ENCODE measurements at regions not wholly inside any gene's neighbourhood (a gene's known extent, or its start where the extent isn't known, plus 50 kb on each side); places are given as distances from the start of the nearest gene placed in this dataset.
"Not testable (repeated sequence)": the region's sequence is repeated elsewhere in the genome, so short reads cannot be mapped to it uniquely, and the experiment has no call there.

DNA sequence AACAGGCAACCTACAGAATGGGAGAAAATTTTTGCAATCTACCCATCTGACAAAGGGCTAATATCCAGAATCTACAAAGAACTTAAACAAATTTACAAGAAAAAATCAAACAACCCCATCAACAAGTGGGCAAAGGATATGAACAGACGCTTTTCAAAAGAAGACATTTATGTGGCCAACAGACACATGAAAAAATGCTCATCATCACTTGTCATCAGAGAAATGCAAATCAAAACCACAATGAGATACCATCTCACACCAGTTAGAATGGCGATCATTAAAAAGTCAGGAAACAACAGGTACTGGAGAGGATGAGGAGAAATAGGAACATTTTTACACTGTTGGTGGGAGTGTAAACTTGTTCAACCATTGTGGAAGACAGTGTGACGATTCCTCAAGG, 321.6 kb downstream of the RPLP1 start:
- DNase-seq: not testable (repeated sequence)

DNA sequence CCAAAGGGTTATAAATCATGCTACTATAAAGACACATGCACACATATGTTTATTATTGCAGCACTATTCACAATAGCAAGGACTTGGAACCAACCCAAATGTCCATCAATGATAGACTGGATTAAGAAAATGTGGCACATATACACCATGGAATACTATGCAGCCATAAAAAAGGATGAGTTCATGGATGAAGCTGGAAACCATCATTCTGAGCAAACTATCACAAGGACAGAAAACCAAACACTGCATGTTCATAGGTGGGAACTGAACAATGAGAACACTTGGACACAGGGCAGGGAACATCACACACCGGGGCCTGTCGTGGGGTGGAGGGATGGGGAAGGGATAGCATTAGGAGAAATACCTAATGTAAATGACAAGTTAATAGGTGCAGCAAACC, 322.1 kb downstream of the RPLP1 start:
- DNase-seq: not testable (repeated sequence)

DNA sequence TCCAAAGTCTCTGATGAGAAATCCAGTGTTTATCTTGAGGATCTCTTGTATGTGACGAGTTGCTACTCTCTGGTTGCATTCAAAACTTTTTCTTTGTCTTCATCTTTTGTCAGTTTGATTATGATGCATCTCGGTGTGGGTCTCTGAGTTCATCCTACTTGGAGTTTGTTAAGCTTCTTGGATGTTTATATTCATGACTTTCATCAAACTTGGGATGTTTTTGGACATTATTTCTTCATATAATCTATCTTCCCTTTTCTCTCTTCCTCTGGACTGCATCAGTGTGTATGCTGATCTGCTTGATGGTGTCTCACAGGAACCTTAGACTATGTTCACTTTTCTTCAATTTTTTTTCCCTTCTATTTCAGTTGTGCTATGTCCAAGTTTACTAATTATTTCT, 320.4 kb downstream of the TLE3 start:
- no peak for DNase-seq

DNA sequence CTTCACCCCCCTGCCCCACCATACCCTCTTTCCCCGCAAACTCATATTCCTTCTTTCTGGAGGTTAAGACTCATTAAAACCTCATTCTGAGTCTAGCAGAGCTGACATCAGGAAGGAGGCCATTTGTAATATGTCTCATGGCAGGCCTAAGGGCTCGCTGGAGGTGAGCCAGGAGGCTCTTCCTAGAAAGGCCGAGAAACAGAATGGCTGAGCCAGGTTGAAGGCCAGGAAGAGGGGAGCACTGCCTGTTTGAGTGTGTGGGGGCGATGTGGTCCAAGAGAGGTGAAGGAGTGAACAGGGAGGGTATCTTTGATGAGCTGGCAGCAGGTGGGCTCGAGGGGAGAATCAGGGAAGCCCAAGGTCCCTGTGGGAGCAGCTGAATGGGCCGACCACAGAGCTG, 317.3 kb downstream of the TLE3 start:
- no peak for DNase-seq

DNA sequence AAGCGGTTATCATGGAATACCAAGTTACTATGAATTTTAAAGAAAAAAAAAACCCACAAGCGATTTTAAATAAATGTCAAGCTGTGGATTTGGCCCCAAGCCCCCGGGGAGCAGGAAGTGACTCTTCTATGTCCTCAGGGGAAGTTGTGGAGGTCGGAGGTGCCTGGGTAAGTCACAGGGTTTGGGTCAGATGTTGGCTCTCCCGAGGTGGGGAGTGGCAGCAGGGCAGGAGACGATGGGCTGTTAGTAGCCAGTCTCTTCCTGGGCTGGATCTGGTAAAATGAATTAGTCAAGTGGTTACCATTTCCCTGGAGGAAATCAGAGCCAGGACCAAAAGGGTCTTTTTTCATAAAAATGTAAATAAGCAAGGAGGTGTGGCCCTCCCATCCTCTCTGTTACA, 316.7 kb downstream of the TLE3 start:
- DNase-seq: no peak

DNA sequence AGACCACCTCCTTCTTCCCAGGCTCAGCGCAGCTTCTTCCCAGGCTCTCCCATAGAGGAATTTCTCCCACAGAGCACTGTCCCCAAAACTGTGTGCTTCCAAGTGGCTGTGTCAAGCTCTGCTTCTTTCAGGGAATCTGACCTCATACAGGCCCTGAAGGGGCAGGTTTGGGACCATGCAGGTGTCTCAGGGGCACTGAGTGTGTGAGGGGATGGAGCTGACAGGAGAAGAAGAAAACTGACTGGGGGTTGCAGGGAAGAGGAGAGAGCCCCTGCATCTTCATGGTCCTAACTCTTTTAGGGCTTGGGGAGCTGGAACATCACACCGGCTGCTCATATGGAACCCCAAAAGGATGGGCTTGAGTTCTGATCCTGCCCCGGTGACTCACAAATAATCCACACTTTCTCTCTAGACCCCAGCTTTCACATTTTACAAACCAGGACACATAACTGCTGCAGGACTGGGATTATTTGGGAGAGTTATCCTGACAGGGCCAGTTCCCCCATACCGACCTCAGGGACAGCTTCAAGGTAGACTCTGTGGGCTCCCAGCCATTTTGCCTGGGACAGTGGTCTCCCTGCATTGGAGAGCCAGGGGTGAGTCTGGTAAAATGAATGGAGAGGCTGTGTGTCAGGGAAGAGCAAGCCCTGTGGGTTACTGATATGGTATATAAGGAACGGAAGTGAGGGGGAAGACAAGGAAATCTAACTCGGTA, 316.1 kb downstream of the TLE3 start:
- DNase-seq: no peak

DNA sequence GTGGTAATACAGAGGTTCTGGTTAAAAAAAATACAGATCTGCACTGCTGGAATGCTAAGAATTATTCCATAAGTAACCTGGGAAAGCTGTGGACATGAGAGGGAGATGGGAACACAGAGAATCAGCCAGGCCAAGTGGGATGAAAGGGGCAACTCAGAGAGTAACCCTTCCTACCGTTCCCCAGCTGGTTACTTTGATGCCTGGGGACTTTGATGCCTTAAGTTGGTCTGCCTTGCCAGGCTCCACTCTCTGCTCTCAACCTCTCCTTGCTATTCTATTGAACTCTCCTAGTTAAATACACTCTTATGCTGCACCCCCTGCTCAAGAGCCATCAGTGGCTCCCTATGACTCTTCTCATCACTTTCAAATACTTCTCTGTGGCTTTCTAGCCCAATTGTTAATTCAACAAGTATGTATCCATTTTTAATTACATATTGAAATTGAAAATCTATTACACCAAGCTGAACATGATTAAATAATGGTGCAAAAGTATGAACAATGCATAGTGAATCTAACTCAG, 315.5 kb downstream of the TLE3 start:
- DNase-seq: no peak

DNA sequence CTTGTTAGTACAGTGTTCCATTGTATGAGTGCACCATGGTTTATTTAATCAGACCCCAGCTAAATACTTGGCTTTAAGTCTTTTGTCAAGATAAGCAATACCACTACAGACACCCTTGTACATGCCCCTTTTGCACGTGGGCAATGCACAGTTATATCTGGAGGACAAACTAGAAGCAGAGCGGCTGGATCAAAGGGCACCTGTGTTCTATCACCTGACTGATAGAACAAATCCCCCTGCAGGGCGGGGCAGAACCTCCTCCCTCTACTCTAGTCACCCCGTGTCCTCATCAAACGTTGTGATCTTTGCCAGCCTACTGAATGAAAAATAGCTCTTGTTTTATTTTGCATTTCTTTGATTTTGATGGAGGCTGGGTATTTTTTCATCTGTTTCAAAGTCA, 314.9 kb downstream of the TLE3 start:
- no peak for DNase-seq

DNA sequence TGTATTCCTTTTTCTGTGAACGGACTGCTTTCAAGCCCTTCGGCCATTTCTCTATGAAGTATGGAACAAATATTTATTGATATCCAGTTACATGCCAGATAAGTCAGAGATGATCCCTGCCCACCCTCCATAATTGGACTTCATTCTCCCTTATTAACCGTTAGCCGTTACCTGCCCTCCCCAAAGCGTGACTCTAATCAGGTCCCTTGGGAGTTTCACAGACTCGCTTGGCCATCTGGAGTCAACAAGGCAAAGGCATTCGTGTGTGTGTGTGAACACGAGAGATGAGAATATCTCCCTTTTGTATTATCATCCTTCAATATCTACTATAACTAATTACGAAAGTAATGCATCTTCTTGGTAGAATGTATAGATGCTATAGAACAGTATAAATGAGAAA, 314.5 kb downstream of the TLE3 start:
- DNase-seq: no peak

DNA sequence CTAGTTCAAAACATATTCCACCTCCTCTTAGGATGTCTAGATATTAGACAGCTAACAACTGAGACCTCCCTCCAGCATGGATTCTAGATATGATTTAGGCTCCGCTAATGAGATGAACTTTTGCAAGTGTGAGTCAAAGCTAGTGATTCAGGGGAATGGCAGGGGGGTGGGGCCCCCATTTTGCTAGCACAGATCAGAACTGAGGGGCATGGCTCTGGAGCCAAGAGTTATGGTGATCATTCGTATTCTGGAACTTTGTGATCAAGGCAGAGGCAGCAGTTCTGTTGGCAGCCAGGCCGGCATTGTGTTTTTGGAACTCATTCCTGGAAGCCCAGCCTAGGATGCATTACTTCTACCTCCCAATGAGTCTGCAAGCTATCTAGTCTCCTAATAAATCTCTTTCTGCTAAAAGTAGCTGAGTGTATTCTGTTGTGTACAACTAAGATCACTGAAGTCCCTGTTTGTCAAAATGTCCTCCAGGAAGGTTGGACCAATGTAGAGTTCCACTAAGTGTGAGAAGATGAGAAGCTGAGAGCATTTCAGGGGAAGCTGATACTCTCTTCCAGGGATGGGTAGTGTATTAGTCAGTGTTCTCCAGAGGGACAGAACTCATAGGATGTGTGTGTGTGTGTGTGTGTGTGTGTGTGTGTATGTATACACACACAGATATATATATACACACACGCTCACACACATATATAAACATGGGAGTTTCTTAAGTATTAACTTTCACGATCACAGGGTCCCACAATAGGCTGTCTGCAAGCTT, 312.7 kb downstream of the TLE3 start:
- DNase-seq: no peak

DNA sequence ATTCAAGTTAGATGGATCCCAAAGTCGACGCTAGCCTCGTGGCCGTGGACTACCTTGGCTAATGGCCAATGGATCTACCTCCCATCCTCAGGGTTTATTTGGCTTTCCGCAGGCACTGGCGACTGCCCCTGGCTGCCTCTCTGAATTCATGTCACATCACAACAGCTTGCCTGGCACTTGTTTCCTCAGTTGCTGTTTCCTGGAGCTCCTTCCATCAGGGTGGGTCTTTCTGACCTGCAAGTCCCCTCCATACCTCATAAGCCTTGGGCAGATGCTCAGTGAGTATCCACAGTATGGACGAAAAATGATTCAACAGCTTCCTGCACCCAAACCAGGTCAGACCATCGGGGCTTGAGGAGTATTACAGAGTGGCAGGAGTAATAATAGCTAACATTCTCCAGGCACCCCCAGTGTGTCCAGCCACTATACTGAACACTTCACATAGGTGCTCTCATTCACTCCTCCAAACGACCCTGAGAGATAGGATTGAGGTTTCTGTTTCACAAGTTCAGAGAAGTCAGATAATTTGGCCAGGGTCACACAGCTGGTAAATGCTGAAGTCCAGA, 311.5 kb downstream of the TLE3 start:
- no peak for DNase-seq

DNA sequence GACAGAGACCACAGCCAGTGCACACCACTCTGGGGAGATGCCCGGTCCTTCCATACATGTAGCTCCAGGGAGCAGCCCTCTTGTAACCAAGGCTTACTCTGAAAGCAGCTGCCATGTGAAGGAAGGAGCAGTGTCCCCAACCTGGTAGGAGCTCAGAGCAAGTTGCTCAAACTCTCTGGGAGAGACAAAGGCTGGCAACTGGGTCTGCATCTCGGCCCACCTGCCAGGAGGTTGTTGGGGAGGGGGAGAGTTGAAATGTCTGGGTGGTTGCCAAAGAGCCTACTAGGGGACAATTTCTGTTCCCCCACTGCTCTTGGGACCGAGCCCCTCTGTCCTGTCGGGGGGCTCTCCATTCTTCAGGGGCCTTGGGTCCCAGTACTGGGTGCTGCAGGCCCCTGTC, 309.9 kb downstream of the TLE3 start:
- no peak for DNase-seq

DNA sequence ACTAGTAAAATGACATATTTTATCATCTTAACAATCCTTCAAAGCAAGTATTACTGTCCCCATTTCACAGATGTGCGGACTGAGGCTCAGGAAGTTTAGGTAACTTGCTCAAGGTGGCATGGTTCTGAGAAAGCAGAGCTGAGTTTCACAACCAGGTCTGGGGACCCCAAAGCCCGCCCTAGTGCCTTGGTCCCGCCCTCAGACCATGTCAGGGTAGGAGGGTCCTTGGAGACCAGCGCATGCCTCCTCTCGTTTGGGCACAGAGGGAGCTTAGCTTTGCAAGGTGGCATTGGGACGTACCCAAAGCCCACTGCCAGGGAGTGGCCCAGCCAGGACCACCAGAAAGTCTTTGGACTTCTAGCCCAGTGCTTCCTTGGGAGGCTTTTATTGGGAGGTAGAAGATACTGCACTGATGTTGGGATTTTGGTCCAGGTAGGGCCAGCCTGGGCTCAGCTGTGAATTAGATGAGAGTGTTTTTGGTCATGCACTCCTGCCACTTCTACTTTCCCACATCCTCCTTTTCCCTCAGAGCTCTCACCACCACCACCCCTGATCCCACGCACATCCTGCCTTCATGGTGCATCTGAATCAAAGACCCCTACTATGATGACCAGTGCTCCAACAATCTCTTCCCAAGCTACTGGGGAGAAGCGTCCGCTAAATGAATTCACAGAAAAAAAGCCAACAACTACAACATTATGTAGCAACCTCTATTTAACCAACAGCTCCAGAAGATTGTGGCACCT, 307.9 kb downstream of the TLE3 start:
- no peak for DNase-seq

DNA sequence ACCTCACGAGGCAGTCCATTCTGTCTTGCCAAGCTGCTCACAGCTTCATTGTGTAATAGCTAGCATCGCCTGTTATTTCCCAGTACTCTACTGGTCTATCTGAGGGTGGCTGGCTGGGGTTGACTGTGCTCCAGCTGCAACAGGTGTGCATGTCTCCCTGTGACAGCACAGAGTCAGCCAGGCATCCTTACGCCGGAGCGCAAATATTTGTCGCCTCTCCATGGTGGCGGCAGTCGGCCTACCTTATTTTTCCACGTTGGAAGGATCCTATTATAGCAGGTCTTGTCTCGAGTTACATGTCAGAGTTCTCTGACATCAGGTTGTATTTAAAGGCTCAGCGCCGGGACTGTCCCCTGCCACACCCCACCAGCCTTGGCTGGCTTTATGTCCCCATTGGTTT, 307.1 kb downstream of the TLE3 start:
- DNase-seq: no peak

DNA sequence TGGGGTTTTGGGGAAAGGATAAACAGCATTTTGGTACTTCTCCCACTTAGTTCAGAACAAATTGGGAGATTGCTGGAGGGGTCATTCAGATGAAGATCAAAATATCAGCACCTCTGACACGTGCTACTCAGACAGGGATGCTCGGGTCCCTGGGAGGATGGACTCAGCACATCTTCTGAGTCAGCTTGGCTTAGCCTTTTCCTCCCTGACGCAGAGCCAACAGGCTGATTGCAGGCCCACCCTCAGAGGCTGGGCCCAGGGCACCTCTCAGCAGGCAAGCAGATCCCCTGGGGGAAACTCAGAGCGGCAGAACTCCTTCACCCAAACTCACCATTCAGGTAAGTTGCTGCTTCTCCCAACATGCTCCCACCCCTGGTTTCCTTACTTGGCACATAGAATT, 304.9 kb downstream of the TLE3 start:
- DNase-seq: no peak

DNA sequence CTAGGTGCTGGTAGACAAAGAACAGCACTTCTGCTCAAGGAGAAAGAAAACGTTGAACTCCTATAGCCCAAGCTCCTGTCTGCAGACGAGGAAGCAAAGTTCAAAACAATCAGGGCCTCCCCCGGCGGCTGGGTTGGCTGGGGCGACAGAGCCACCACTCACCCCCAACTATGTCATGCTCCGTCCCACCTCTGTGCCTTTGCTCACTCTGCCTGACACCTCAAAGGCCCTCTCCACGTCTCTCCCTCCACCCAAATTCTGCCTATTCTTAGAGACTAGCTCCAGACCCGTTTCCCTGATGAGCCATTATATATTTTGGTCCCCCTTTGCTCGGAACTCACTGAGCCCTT, 304.3 kb downstream of the TLE3 start:
- DNase-seq: no peak

DNA sequence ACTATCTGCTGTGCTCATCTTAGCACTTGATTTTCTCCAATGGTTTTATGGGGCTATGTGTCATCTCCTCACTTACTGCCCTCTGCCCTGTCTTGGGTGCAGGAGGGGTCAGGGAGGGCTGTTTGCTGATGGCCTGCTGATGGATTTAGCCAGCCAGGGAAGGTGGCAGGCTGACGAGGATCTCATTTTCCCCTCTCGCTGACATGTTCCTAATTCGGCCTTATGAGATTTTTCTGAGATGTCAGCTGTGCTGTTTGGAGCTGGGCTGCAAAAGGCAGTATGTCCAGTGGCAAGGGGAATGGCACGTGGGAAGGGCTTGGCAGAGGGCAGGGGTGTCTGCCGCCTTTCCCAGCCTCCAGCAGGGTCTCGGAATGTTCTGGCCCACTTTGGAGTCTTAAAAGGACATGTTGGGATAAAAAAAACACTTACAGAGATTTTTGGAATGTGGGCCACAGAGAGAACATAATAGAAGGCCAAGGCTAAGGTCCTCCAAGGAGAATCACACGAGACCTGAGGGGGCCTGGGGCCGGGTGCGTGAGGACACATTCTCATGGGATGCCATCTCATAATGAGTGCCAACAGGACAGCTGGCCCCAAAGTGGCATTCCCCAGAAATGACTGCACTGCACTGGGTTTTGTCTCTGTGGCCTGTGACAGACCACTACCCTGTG, 303.8 kb downstream of the TLE3 start:
- no peak for DNase-seq

DNA sequence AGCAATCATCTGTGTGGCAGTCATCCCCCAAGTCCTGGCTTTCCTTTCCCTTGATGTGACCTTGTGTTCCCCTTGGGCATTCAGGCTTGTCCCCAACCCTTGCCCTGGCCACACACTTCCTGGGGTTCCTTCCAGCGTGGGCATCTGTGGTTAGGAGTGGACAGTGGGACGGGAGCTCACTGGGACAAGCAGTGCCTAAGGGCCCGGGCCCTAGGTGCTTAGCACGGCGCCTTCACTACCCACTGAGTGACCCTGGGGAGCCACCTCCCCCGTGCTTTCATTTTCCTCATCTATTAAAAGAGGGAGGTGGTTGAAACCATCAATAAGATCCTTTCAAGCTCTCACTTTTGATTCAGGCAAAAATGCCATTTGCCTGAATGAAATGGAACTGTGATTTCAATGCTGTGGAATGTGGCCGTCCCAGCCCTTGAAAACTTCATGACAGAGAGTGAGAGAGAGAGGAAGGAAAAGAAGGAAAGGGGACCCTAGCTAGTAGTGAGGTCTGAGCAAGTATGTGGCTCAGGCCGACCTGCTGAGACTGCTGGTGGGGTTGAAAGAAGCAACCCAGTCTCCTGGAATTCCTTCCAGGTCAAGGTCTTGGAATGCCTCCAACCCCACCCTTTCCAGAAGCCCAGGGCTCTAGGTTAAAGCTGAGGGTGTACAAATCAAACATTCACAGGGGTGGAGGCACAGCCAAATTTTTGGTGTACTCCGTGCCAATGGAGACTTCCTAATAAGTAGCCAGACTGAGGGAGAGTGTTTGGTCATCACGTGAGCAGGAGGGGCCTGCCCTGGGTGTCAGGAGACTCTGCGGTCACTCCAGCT, 302.9 kb downstream of the TLE3 start:
- DNase-seq: no peak

DNA sequence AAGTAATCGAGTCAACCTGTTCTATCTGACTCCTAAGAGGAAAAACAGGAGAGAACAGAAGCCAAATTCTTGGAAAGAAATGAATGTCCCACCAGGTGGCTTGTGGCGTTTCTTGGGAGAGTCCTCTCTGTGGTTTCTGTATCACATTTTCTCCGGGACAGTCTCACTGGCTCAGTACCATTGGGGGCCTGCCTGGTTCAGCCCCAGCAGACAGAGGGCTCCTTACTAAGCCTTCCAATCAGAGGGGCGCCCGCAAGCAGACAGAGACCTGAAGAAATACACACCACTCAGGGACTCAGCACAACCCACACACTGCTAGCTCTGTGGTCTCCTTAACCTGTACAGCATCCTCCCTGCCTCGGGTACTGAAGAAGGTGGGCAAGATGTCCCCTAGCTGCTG, 302.1 kb downstream of the TLE3 start:
- DNase-seq: no peak

DNA sequence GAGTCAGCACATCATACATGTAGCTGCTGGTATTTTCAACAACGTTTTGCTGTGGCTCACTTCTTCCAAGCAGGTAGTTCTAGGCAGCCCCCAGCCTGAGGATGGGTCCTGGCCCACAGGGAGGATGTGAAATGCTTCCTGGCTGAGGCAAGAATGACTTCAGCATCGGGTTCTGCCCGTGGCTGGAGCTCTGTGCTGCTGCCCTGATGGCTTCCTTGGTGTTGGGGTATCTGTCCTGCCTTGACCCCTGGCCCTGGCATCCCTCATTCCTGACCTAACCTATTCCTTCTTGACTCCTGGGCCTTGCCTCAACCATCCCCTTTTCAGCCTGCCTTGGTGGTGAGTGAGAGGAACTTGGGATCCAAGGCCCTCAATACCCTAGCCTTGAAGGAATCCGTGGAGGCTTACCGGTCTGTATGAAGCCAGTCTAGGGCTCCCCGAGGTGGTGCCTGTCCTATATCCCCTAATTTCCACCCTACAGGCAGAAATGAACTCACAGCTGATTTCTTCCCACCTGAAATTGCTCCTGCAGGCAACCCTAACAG, 300.6 kb downstream of the TLE3 start:
- no peak for DNase-seq

DNA sequence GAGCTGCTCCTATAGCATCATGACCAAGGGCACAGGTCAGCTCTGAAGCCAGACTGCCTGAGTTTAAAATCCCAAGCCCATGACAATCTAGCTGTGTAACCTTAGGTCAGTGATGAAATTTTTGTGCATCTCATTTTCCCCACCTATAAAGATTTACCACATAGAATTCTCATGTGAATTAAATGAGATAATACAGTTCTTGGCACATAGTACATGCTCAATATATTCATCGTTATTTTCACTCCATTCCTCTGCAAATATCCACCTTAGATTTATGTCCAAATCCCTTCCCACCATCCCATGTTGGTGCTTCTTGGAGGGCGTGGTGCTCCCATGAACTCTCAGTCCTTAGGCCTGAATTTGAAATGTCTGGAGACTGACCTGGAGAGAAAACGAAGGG, 300.1 kb downstream of the TLE3 start:
- no peak for DNase-seq

All from T-helper 9 cell (primary cell).